SK-N-SH treated with all-trans-retinoic acid at 6 μM for 48 hours (cell line): ENCODE measurements at regions not wholly inside any gene's neighbourhood (a gene's known extent, or its start where the extent isn't known, plus 50 kb on each side); places are given as distances from the start of the nearest gene placed in this dataset.

Experiments
- ATAC-seq: fragments of 200-7000 bp; cut with Tn5 transposase; 3 replicates; pipeline ENCODE4 v1.9.1; 2020; ENCODE audit warnings: mild to moderate bottlenecking, moderate library complexity
- ARNTL ChIP-seq: fragments of 450-650 bp; formaldehyde crosslinking; IDR thresholded peaks from 2 replicates; pipeline ENCODE4 v1.5.0; 2020; ENCODE audit warnings: low read depth, mild to moderate bottlenecking, moderate library complexity, borderline replicate concordance
- CSDC2 ChIP-seq: fragments of 250-450 bp; sonication (Bioruptor Pico); IDR thresholded peaks from 2 replicates; pipeline ENCODE4 v1.5.0; 2020; ENCODE audit warnings: mild to moderate bottlenecking, moderate library complexity
- CSRNP3 ChIP-seq: fragments of 250-450 bp; sonication (Bioruptor Pico); IDR thresholded peaks from 2 replicates; pipeline ENCODE4 v1.5.1; 2021; ENCODE audit warnings: mild to moderate bottlenecking, moderate library complexity
- ESRRG ChIP-seq: fragments of 250-450 bp; sonication (Bioruptor Pico); IDR thresholded peaks from 2 replicates; pipeline ENCODE4 v1.6.1; 2021; ENCODE audit warnings: mild to moderate bottlenecking
- GLIS3 ChIP-seq: fragments of 250-450 bp; sonication (Bioruptor Pico); IDR thresholded peaks from 2 replicates; pipeline ENCODE4 v1.5.0; 2020; ENCODE audit warnings: mild to moderate bottlenecking, moderate library complexity
- ISL1 ChIP-seq: fragments of 250-450 bp; sonication (Bioruptor Pico); IDR thresholded peaks from 2 replicates; pipeline ENCODE4 v2.1.2; 2022; ENCODE audit warnings: mild to moderate bottlenecking, moderate library complexity
- OSR1 ChIP-seq: fragments of 250-450 bp; sonication (Bioruptor Pico); IDR thresholded peaks from 2 replicates; pipeline ENCODE4 v1.8.0; 2022; ENCODE audit warnings: moderate library complexity, mild to moderate bottlenecking, inconsistent platforms
- PPARA ChIP-seq: fragments of 250-450 bp; sonication (Bioruptor Pico); IDR thresholded peaks from 2 replicates; pipeline ENCODE4 v1.5.0; 2020; ENCODE audit warnings: mild to moderate bottlenecking, borderline replicate concordance
- RARB ChIP-seq: fragments of 250-450 bp; sonication (Bioruptor Pico); IDR thresholded peaks from 2 replicates; pipeline ENCODE4 v1.8.0; 2021; ENCODE audit warnings: mild to moderate bottlenecking, moderate library complexity
- SNAI2 ChIP-seq: fragments of 250-450 bp; sonication (Bioruptor Pico); IDR thresholded peaks from 2 replicates; pipeline ENCODE4 v1.5.0; 2020; ENCODE audit warnings: mild to moderate bottlenecking, moderate library complexity
- TCF4 ChIP-seq: fragments of 250-450 bp; sonication (Bioruptor Pico); IDR thresholded peaks from 2 replicates; pipeline ENCODE4 v1.8.0; 2021; ENCODE audit warnings: mild to moderate bottlenecking, moderate library complexity, borderline replicate concordance
- TOX ChIP-seq: fragments of 250-450 bp; sonication (Bioruptor Pico); IDR thresholded peaks from 2 replicates; pipeline ENCODE4 v1.8.0; 2021; ENCODE audit warnings: mild to moderate bottlenecking, moderate library complexity, borderline replicate concordance
- TSHZ2 ChIP-seq: fragments of 250-450 bp; sonication (Bioruptor Pico); IDR thresholded peaks from 2 replicates; pipeline ENCODE4 v1.5.0; 2020; ENCODE audit warnings: mild to moderate bottlenecking, moderate library complexity
- ZC3H10 ChIP-seq: fragments of 250-450 bp; sonication (Bioruptor Pico); IDR thresholded peaks from 2 replicates; pipeline ENCODE4 v1.5.1; 2021; ENCODE audit warnings: mild to moderate bottlenecking, moderate library complexity
- ZFP30 ChIP-seq: fragments of 450-650 bp; formaldehyde crosslinking; IDR thresholded peaks from 2 replicates; pipeline ENCODE4 v1.5.0; 2022; ENCODE audit warnings: mild to moderate bottlenecking, moderate library complexity
- ZNF565 ChIP-seq: fragments of 450-650 bp; formaldehyde crosslinking; conservative IDR thresholded peaks from 2 replicates; pipeline ENCODE4 v1.5.0; 2020; ENCODE audit warnings: low read depth, mild to moderate bottlenecking, moderate library complexity
- ZNF70 ChIP-seq: fragments of 450-650 bp; formaldehyde crosslinking; IDR thresholded peaks from 2 replicates; pipeline ENCODE4 v1.5.0; 2020; ENCODE audit warnings: mild to moderate bottlenecking, moderate library complexity
- ZNF8 ChIP-seq: fragments of 450-650 bp; formaldehyde crosslinking; IDR thresholded peaks from 2 replicates; pipeline ENCODE4 v1.5.0; 2020; ENCODE audit warnings: mild to moderate bottlenecking, moderate library complexity
- TF ChIP-seq, protein P1 (sequence below): fragments of 250-450 bp; sonication (Bioruptor Pico); IDR thresholded peaks from 2 replicates; pipeline ENCODE4 v1.5.1; 2020; ENCODE audit warnings: low read depth, mild to moderate bottlenecking, moderate library complexity

DNA sequence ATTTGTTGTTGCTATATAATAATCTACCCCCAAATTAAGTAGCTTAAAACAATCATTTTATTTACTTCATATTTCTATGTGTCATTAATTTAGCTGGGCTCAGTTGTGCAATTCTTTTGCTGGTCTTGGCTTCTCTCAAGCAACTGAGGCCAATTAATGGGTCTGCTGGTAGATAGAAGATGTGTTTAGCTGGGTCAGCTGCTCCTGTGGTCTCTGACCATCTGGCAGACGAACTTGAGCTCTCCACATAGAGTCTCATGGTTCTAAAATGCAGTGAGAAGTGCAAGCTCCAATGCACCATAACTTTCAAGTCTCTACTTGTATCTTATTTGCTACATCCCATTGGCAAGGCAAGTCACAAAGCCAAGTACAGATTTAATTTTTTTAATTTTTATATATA is 515.6 kb downstream of the ZIC1 start:
- TF ChIP-seq TSHZ2 (CRISPR knock-in tag) (no peak), OSR1 (no peak), ZNF70 (CRISPR knock-in tag) (no peak), ZC3H10 (CRISPR knock-in tag) (no peak), TOX (no peak), ZNF565 (CRISPR knock-in tag) (no peak), ZNF8 (CRISPR knock-in tag) (no peak), SNAI2 (CRISPR knock-in tag) (no peak), GLIS3 (CRISPR knock-in tag) (no peak), RARB (CRISPR knock-in tag) (no peak)
- TF ChIP-seq, protein P1, sequence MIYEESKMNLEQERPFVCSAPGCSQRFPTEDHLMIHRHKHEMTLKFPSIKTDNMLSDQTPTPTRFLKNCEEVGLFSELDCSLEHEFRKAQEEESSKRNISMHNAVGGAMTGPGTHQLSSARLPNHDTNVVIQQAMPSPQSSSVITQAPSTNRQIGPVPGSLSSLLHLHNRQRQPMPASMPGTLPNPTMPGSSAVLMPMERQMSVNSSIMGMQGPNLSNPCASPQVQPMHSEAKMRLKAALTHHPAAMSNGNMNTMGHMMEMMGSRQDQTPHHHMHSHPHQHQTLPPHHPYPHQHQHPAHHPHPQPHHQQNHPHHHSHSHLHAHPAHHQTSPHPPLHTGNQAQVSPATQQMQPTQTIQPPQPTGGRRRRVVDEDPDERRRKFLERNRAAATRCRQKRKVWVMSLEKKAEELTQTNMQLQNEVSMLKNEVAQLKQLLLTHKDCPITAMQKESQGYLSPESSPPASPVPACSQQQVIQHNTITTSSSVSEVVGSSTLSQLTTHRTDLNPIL (CRISPR knock-in tag): no peak

DNA sequence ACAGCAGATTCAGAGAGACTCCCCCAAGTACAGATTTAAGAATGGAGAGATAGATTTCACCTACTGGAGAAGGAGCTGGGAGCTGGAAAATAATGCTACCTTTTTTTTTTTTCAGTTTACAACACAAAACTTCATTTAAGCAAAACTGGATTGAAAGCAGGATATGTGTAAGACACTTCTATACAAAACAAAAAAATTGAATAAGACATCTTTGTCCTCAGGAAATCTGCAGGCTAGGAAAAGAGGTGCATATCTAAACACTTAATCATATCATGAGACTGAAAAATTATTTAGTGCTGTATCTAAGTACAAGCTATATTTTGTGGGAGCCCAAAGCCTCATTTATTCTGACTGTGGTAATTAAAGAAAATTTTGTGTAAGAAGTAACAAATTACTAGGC is 516.1 kb downstream of the ZIC1 start:
- no peak for TF ChIP-seq ZNF70 (CRISPR knock-in tag)
- no peak for TF ChIP-seq PPARA (CRISPR knock-in tag)
- peak; percentile 53; the same call in 2 of the 3 replicates for ATAC-seq

More for the DNA sequence above, 515.6 kb downstream of the ZIC1 start:
- ATAC-seq: no peak

GRCh38 chr3:147930232-147930807 is 521.2 kb downstream of the ZIC1 start:
- peak; percentile 70 for ATAC-seq
- TF ChIP-seq ZFP30: no peak

DNA sequence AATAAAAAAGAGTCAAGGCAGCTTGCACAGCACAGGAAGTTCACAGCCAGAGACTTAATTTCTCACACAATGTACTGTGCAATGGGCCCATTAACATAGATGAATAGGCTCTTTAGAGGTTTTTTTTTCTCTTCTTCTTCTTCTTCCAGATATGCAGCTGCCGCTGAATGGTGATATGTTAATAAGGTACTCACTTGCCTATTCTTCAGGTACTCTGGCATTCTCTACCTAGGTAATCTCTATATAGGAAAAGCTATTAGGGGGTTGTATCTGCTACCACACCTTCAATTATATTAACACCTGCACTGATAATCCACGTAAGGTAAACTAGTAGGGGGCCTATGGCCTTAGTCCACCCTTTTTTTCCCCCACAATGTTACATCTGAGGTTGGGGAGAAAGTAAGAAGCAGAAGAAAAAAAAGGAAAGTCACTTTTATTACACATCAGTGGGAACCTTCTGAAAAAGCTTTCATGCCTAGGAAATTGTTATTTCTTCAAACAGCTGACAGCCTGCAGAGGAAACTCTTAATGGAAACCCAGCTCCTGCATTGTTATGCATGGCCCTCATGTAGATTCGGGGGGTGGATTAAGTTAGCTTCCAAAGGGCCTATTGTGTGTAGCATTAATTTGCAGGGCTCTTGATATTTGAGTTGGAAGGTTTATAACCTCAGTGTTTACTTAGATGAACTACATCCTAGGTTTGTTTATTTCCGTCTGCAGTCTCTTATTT is 525.5 kb downstream of the ZIC1 start:
- no peak for ATAC-seq
- no peak for TF ChIP-seq ESRRG (CRISPR knock-in tag)
- TF ChIP-seq CSDC2: no peak
- no peak for TF ChIP-seq ISL1
- TF ChIP-seq ARNTL (CRISPR knock-in tag): no peak
- no peak for TF ChIP-seq TSHZ2 (CRISPR knock-in tag)
- no peak for TF ChIP-seq ZFP30
- TF ChIP-seq ZNF8 (CRISPR knock-in tag): no peak
- no peak for TF ChIP-seq ZC3H10 (CRISPR knock-in tag)

- ATAC-seq: no peak
- TF ChIP-seq CSRNP3 (CRISPR knock-in tag) (no peak), TSHZ2 (CRISPR knock-in tag) (no peak), ARNTL (CRISPR knock-in tag) (no peak), ESRRG (CRISPR knock-in tag) (no peak), ISL1 (no peak), PPARA (CRISPR knock-in tag) (no peak), ZNF70 (CRISPR knock-in tag) (no peak), ZNF8 (CRISPR knock-in tag) (no peak), ZFP30 (no peak), TOX (no peak), TCF4 (no peak), ZNF565 (CRISPR knock-in tag) (no peak)
Measured at GRCh38 chr3:147937341-147937740, 528.2 kb downstream of the ZIC1 start.
